ENCODE measurements at regions not wholly inside any gene's neighbourhood (a gene's known extent, or its start where the extent isn't known, plus 50 kb on each side); places are given as distances from the start of the nearest gene placed in this dataset.
"Not testable (repeated sequence)": the region's sequence is repeated elsewhere in the genome, so short reads cannot be mapped to it uniquely, and the experiment has no call there.

- ATAC-seq = not testable (repeated sequence)
Observed at GRCh38 chr2:111510384-111510783, 373.6 kb downstream of the ANAPC1 start.

GRCh38 chr2:111511062-111511461 lies 372.9 kb downstream of the ANAPC1 start:
- ATAC-seq = not testable (repeated sequence)

GRCh38 chr2:111512378-111512777 lies 371.6 kb downstream of the ANAPC1 start:
- peak; percentile 36 for ATAC-seq

- not testable (repeated sequence) for ATAC-seq
Observed at GRCh38 chr2:111514138-111514537, 369.9 kb downstream of the ANAPC1 start.

- not testable (repeated sequence) for ATAC-seq
Observed at GRCh38 chr2:111517050-111517720, 366.8 kb downstream of the ANAPC1 start.

- not testable (repeated sequence) for ATAC-seq
Observed at GRCh38 chr2:111517721-111518053, 366.3 kb downstream of the ANAPC1 start.

GRCh38 chr2:111519071-111519470 lies 364.9 kb downstream of the ANAPC1 start:
- no peak for ATAC-seq

GRCh38 chr2:111522231-111522768 lies 361.7 kb downstream of the ANAPC1 start:
- no peak for ATAC-seq

- no peak for ATAC-seq
Observed at GRCh38 chr2:111523009-111523408, 361.0 kb downstream of the ANAPC1 start.

GRCh38 chr2:111525026-111525425 lies 359.0 kb downstream of the ANAPC1 start:
- not testable (repeated sequence) for ATAC-seq

GRCh38 chr2:111526041-111526639 lies 357.9 kb downstream of the ANAPC1 start:
- peak; percentile 59 for ATAC-seq

GRCh38 chr2:111527707-111528400 lies 356.1 kb downstream of the ANAPC1 start:
- ATAC-seq = not testable (repeated sequence)

- ATAC-seq = not testable (repeated sequence)
Observed at GRCh38 chr2:111529022-111529421, 355.0 kb downstream of the ANAPC1 start.

GRCh38 chr2:111530239-111530965 lies 353.6 kb downstream of the ANAPC1 start:
- not testable (repeated sequence) for ATAC-seq

GRCh38 chr2:111532682-111533556 lies 351.1 kb downstream of the ANAPC1 start:
- ATAC-seq = peak; percentile 87

- ATAC-seq = peak; percentile 80
Observed at GRCh38 chr2:111533557-111534247, 350.3 kb downstream of the ANAPC1 start.

- ATAC-seq = no peak
Observed at GRCh38 chr2:111534910-111535352, 349.1 kb downstream of the ANAPC1 start.

- ATAC-seq = no peak
Observed at GRCh38 chr2:111535404-111535803, 348.6 kb downstream of the ANAPC1 start.

GRCh38 chr2:111537078-111537655 lies 346.8 kb downstream of the ANAPC1 start:
- no peak for ATAC-seq

GRCh38 chr2:111539991-111540390 lies 344.0 kb downstream of the ANAPC1 start:
- ATAC-seq = not testable (repeated sequence)

Measured in esophagus mucosa (tissue), 1 donor.